HT1080 (cell line): ENCODE measurements at regions not wholly inside any gene's neighbourhood (a gene's known extent, or its start where the extent isn't known, plus 50 kb on each side); places are given as distances from the start of the nearest gene placed in this dataset.
"Not testable (repeated sequence)": the region's sequence is repeated elsewhere in the genome, so short reads cannot be mapped to it uniquely, and the experiment has no call there.

Source experiments
- DNase-seq: peaks from one replicate; pipeline ENCODE4 v3.0.0-alpha.2; 2015; ENCODE audit warnings: low read depth

- no peak for DNase-seq
These were observed 127.2 kb downstream of the MACIR start for GRCh38 chr5:103385722-103386121.

- DNase-seq = not testable (repeated sequence)
These were observed 119.1 kb downstream of the MACIR start for GRCh38 chr5:103377638-103378037.

DNA sequence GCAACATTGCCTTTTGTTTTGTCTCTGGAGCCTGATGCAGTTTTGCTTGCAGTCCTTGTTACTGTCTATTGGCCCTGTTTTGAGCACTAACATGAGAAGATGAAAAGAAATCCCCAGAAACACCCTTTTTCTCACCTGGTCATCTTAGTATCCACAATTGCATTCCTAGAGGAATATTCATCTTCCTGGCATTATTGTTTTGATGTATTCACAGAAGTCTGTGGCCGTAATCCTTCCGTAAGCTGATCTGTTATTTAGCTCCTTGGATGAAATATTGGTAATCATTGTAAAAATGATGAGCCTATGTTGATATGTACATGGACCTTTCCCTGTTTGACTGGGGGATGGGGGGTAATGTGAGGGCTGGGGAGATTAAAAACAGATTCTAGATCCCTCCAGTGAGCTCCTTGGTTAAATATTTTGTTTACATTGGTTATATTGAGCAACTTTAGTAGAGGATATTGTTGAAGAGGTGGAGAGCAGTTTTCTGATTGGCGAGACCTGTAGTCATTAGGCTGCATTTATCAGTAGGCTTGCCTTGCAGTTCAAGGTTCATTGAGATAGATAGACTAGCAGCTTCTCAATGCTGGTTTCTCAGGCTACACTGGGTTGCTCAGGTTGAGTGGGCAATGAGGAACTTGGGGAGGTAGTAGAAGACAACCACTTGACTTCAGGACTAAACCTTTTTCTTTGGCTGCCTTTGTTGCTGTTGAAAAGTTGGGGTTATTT lies 117.5 kb downstream of the MACIR start:
- DNase-seq = no peak

- peak; percentile 66 for DNase-seq
These were observed 116.8 kb downstream of the MACIR start for GRCh38 chr5:103375350-103375749.

GRCh38 chr5:103374473-103374963 lies 116.0 kb downstream of the MACIR start:
- DNase-seq = no peak

DNA sequence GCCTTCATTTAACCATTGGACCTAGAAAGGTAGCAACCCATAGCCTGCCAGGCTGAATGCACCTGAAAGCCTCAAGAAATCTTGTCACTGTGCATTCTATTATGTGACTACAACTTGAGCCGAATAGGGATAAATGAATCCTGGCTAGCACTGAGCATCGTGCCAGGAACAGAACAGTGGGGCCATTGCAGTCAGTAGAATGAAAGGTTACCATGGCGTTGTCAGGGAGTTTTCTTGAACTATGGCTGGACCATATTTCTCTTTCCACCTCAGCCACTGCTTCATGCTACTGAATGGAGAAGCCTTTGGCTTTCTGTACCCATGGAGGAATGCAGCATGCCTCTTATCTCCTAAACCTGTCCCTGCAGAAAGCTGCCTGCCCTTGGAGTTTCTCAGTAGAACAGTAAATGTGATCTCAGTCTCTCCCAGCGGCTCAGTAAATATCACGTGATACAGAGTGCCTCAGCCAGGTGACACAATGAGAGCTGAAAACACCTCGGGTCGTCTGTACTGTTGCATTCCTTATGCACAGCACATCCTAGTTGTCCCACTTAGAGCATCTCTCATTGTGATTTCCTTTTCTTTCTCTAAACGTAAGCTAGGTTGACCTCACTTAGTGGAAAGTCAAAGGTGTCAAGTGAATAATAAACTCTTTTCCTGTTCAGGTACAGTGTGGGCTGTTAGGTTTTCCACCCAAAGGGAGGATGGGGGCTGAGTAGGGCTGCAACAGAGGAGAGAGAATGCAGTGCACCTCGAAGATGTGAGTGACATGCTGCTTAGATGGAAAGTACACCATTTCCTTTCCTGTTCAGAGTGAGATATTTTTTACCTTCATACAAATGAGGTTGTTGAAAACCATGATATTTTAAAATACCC lies 115.3 kb downstream of the MACIR start:
- no peak for DNase-seq

DNA sequence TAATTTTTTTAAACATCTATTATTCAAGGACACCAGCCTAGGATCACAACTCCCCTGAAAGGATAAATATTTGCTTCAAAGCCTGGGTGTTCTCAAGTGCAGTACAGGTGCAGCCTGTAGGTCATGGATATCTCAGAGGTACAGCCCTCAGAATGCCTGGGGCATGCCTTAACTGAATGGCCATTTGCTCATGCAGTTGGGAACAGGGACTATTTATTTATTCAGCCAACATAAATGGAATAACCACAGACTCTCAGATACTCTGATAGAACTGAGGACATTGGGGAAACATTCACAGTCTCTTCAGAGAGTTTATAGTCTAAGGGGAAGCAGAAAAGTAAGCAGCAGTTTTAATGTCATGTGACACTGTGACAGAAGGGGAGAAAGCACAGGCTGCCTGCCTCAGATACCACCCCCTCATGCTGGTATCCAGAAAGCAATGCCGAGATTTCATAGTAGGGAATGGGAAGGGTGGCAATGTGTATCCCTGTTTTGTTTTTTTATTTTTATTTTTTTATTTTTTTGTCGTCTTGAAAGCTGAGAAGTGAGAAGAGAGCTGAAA lies 112.6 kb downstream of the MACIR start:
- DNase-seq = no peak

DNA sequence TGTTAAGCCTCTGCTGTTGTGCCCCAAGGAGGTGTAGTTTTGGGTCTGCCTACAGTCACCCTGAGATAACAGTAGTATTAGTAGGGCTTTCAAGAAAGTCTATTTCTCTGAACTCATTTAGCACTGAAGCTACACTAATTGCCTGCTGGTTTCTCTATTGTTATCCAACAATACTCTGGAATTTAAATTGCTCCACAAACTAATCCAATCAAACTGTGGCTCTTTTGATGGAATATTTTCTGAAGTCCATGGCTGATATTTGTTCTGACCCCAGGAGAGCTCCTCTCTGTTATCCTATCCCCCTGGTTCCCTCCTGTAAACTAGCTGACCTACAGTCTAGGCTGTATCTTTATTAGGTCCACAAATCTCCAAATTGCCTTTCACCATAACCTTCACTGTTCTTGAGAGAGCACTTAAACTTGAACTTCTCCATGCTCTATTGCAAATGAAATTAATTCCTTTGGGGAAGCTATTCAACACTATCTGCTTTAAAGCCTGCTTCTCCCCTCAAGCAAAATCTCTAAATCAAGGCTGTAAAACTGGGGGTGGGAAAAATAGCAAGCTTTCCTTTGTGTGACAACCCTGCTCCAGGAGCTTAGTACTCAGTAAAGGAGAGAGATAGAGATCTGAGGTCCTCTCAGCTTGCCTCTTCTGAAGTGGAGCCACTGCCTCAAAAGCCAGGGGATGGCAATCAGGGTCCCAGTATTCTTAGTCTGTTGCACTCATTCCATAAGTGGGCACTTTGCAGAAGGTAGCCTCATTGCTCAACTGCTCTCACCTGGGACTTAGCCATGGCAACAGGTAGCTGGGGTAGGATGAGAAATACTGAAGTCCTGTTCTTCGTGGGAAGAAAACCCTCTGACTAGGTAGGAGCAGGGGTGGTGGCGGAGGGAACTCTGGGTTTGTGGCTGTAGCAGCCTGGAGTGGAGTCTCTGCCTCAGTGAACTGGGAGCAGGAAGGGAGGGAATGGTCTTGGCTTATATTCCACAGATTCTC lies 110.9 kb downstream of the MACIR start:
- no peak for DNase-seq

- DNase-seq = no peak
These were observed 109.1 kb downstream of the MACIR start for GRCh38 chr5:103367702-103368101.

DNA sequence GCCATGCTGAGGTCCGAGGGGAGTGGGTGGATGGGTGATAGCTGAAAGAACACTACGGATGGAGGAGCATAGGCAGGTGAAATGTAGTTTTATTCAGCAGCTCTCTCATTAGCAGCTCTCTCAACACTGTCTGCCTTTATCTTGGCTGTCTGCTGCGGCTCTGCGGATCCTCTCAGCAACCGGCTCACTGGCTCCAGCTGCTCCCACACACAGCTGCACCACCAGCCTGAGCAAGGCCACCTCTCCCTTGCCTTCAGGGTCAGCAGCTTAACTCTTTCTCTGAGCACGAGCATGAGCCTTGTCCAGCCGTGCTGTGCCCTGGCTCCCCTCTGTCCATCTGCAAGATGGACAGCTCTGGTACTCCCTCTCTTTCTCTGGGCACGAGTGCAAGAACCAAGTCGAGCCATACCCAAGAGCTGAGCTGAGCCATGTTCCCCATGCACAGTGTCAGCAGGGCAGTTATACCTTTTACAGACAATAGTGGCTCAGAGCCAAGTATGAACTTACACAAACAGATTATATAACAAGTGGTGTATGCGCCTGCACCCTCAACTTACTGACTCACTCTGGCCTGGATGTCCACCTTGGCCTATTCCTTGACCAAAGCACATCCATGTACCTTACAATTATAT lies 108.5 kb downstream of the MACIR start:
- DNase-seq = no peak

GRCh38 chr5:103364074-103364473 lies 105.5 kb downstream of the MACIR start:
- peak; percentile 48 for DNase-seq

GRCh38 chr5:103362211-103362610 lies 103.6 kb downstream of the MACIR start:
- no peak for DNase-seq

DNA sequence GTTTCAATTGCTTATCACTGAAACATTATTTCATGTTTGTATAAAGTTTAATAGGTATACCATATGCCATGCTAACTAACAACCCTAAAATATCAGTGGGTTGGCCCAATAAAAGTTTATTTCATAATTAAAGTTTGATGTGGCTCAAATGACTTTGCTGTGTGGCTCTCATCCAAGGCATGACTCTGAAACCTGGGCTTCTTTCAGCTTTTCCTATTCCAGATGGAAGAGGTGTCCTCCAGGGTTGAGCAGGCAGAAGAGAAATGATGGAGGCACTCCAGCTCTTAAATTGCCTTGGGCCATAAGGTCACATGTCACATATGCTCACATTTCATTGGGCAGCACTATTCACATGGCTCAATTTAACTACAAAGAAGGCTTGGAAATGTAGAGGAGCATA lies 101.9 kb downstream of the MACIR start:
- no peak for DNase-seq

- no peak for DNase-seq
These were observed 99.9 kb downstream of the MACIR start for GRCh38 chr5:103358305-103358995.

- DNase-seq = no peak
These were observed 99.1 kb downstream of the MACIR start for GRCh38 chr5:103357636-103358035.

GRCh38 chr5:103356350-103357091 lies 98.0 kb downstream of the MACIR start:
- DNase-seq = peak; percentile 17

- DNase-seq = no peak
These were observed 97.0 kb downstream of the MACIR start for GRCh38 chr5:103355579-103355978.

GRCh38 chr5:103354446-103354845 lies 95.9 kb downstream of the MACIR start:
- DNase-seq = no peak

- no peak for DNase-seq
These were observed 95.0 kb downstream of the MACIR start for GRCh38 chr5:103353581-103353980.
